ENCODE measurements at regions not wholly inside any gene's neighbourhood (a gene's known extent, or its start where the extent isn't known, plus 50 kb on each side); places are given as distances from the start of the nearest gene placed in this dataset.

DNA sequence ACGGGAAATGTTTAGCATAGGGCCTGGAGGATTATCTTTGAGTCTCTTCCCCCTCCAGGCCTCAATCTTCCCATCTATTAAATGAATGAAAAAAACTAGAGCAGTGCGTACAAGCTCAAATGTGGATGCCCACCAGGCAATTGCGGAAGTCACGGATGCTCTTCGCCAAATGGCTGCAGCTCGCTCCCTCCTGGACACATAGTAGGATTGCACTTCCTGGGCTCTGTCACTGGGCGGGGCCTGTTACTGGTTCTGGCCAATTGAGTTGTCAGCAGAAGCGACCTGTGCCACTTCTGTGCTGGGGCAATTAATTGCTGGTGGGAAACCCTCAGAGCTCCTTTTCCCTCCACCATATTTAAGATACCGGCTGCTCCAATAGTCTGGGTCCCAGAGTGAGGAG is 168.2 kb upstream of the IRX6 start:
- Histone ChIP-seq H3K9ac (ENCODE audit: control insufficient read depth, extremely low read depth, insufficient read depth, low read length) (no peak overlapping the region), H3K4me2 (ENCODE audit: control insufficient read depth, extremely low read depth, insufficient read depth, low read depth, low read length) (no peak overlapping the region), H3K79me2 (ENCODE audit: control insufficient read depth, insufficient read depth, low read length) (no peaks in the 10 kb centered on the region), H3K27ac (ENCODE audit: control insufficient read depth, insufficient read depth, low read length) (no peak overlapping the region), H3K9me1 (ENCODE audit: control insufficient read depth, extremely low read depth, insufficient read depth, low read length) (no peaks in the 10 kb centered on the region), H3K27me3 (ENCODE audit: control insufficient read depth, extremely low read depth, insufficient read depth, low read length) (no peaks in the 10 kb centered on the region), H2AFZ (ENCODE audit: control insufficient read depth, low read length) (no peak overlapping the region), H3K9me3 (ENCODE audit: control insufficient read depth, low read depth, low read length) (no peaks in the 10 kb centered on the region), H3K4me3 (ENCODE audit: control insufficient read depth in 2 of 3, extremely low read depth in 1 of 3, insufficient read depth in 2 of 3, low read depth in 1 of 3, low read length in 3 of 3) (no peak overlapping the region), H3K4me1 (ENCODE audit: control insufficient read depth, extremely low read depth, insufficient read depth, low read length) (no peaks in the 10 kb centered on the region), H4K20me1 (ENCODE audit: control insufficient read depth, extremely low read depth, insufficient read depth, low read length) (no peaks in the 10 kb centered on the region), H3K36me3 (ENCODE audit: control insufficient read depth in 2 of 2, extremely low read depth in 1 of 2, insufficient read depth in 2 of 2, low read length in 2 of 2) (no peaks in the 10 kb centered on the region)
- no peak for DNase-seq (ENCODE audit: low read depth, low spot score)
- TF ChIP-seq EZH2 (IDR thresholded peaks at IDR 0.05; ENCODE audit: low read length) = no peak
- TF ChIP-seq, protein P1, sequence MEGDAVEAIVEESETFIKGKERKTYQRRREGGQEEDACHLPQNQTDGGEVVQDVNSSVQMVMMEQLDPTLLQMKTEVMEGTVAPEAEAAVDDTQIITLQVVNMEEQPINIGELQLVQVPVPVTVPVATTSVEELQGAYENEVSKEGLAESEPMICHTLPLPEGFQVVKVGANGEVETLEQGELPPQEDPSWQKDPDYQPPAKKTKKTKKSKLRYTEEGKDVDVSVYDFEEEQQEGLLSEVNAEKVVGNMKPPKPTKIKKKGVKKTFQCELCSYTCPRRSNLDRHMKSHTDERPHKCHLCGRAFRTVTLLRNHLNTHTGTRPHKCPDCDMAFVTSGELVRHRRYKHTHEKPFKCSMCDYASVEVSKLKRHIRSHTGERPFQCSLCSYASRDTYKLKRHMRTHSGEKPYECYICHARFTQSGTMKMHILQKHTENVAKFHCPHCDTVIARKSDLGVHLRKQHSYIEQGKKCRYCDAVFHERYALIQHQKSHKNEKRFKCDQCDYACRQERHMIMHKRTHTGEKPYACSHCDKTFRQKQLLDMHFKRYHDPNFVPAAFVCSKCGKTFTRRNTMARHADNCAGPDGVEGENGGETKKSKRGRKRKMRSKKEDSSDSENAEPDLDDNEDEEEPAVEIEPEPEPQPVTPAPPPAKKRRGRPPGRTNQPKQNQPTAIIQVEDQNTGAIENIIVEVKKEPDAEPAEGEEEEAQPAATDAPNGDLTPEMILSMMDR (optimal IDR thresholded peaks at IDR 0.05 in 1 of 3, IDR thresholded peaks at IDR 0.05 in 1 of 3, conservative IDR thresholded peaks at IDR 0.05 in 1 of 3; ENCODE audit: extremely low read depth in 1 of 3, insufficient read depth in 2 of 3, low read length in 3 of 3) = no peak
- dilution Hi-C loops (cut with MboI; ENCODE audit: extremely low pct_ligation_motif_present, low sequenced_read_pairs) = no loop called here
- FAIRE-seq = no peak

DNA sequence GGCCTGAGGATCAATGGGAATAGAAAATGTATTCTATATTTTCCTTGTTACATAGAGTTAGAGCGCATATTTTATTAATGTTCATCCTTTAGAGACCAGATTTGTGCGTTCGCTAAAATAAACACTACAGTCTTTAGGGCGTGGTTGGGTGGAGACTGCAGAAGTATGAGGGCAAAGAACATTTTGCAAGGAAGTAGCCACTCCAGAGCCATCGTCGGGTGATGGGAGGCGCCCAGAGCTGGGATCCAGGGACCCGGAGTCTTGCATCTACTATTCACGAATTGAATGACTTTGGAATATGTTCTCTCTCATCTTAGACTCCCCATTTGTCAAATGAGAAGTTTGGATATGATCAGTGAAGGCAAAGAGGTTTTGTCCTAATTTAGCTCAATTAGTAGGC is 154.2 kb upstream of the IRX6 start:
- H3K4me3 ChIP-seq (ENCODE audit: control insufficient read depth in 2 of 3, extremely low read depth in 1 of 3, insufficient read depth in 2 of 3, low read depth in 1 of 3, low read length in 3 of 3) = no peak overlapping the region
- H4K20me1 ChIP-seq (ENCODE audit: control insufficient read depth, extremely low read depth, insufficient read depth, low read length) = no peaks in the 10 kb centered on the region
- H3K36me3 ChIP-seq (ENCODE audit: control insufficient read depth in 2 of 2, extremely low read depth in 1 of 2, insufficient read depth in 2 of 2, low read length in 2 of 2) = no peaks in the 10 kb centered on the region
- dilution Hi-C loops (cut with MboI; ENCODE audit: extremely low pct_ligation_motif_present, low sequenced_read_pairs) = no loop called here
- no peak for FAIRE-seq
- TF ChIP-seq, protein P1 (optimal IDR thresholded peaks at IDR 0.05 in 1 of 3, IDR thresholded peaks at IDR 0.05 in 1 of 3, conservative IDR thresholded peaks at IDR 0.05 in 1 of 3; ENCODE audit: extremely low read depth in 1 of 3, insufficient read depth in 2 of 3, low read length in 3 of 3) = no peak
- no peaks in the 10 kb centered on the region for H3K9me3 ChIP-seq (ENCODE audit: control insufficient read depth, low read depth, low read length)
- H3K79me2 ChIP-seq (ENCODE audit: control insufficient read depth, insufficient read depth, low read length) = no peaks in the 10 kb centered on the region
- no peaks in the 10 kb centered on the region for H3K27me3 ChIP-seq (ENCODE audit: control insufficient read depth, extremely low read depth, insufficient read depth, low read length)
- H2AFZ ChIP-seq (ENCODE audit: control insufficient read depth, low read length) = no peak overlapping the region
- no peaks in the 10 kb centered on the region for H3K9me1 ChIP-seq (ENCODE audit: control insufficient read depth, extremely low read depth, insufficient read depth, low read length)
- H3K4me2 ChIP-seq (ENCODE audit: control insufficient read depth, extremely low read depth, insufficient read depth, low read depth, low read length) = no peak overlapping the region
- H3K4me1 ChIP-seq (ENCODE audit: control insufficient read depth, extremely low read depth, insufficient read depth, low read length) = no peaks in the 10 kb centered on the region
- no peak overlapping the region for H3K27ac ChIP-seq (ENCODE audit: control insufficient read depth, insufficient read depth, low read length)
- no peak for DNase-seq (ENCODE audit: low read depth, low spot score)
- no peak overlapping the region for H3K9ac ChIP-seq (ENCODE audit: control insufficient read depth, extremely low read depth, insufficient read depth, low read length)
